Right atrium auricular region (tissue), 2 donors: ENCODE measurements at regions not wholly inside any gene's neighbourhood (a gene's known extent, or its start where the extent isn't known, plus 50 kb on each side); places are given as distances from the start of the nearest gene placed in this dataset.

ENCODE experiments used
- DNase-seq: peaks from one replicate; pipeline ENCODE4 v3.0.0-alpha.2; 2019; ENCODE audit warnings: low spot score
- H3K27ac ChIP-seq, 2 donors: fragments of 200-600 bp; sonication (generic); 1 replicate in 1 of 2; 2 replicates in 1 of 2; pipeline ENCODE4 v1.5.1; 2016 to 2019
- H3K27me3 ChIP-seq, 2 donors: fragments of 200-600 bp; sonication (generic); one replicate each; pipeline versions ENCODE4 v1.5.1 to v1.6.0; 2017 to 2019
- H3K36me3 ChIP-seq: fragments of 200-600 bp; sonication (generic); one replicate; pipeline ENCODE4 v1.5.1; 2016
- H3K4me1 ChIP-seq, 2 donors: fragments of 200-600 bp; sonication (generic); one replicate each; pipeline versions ENCODE4 v1.5.1 to v1.6.0; 2017 to 2019
- H3K4me3 ChIP-seq, 2 donors: fragments of 200-600 bp; sonication (generic); 1 replicate in 1 of 2; 2 replicates in 1 of 2; pipeline ENCODE4 v1.5.1; 2017 to 2019; ENCODE audit warnings: mild to moderate bottlenecking in 1 of 2, moderate library complexity in 1 of 2
- H3K9me3 ChIP-seq, 2 donors: fragments of 200-600 bp; sonication (generic); one replicate each; pipeline ENCODE4 v1.5.1; 2019
- TF ChIP-seq, protein P1 (sequence below), 2 donors: fragments of 200-600 bp; sonication (generic); IDR thresholded peaks; one replicate each; pipeline ENCODE4 v1.5.1; 2019; ENCODE audit warnings: antibody characterized with exemption in 2 of 2

DNA sequence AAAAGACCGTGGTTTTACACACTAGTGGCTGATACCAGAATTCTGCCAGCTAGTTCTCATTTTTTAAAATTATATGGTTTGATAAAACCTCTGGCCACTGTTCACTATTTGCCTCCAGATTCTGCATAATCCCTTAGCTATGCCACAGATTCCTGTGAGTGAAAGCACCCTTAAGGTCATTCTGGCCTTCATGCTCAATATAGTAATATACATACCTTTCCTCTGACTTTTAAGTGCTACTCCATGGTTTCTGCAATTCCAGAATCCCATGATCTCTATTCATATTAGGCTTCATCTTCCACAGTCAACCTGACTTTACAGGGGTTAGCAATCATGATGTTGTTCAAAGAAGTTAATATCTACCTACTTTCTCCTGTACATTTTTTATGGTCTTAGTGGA is 274.1 kb upstream of the EDNRB start:
- DNase-seq = no peak
- no peak overlapping the region for H3K27ac ChIP-seq
- H3K36me3 ChIP-seq = no peaks in the 10 kb centered on the region
- H3K27me3 ChIP-seq = no peaks in the 10 kb centered on the region
- no peaks in the 10 kb centered on the region for H3K9me3 ChIP-seq
- H3K4me3 ChIP-seq = no peak overlapping the region
- H3K4me1 ChIP-seq = no peaks in the 10 kb centered on the region
- TF ChIP-seq, protein P1, sequence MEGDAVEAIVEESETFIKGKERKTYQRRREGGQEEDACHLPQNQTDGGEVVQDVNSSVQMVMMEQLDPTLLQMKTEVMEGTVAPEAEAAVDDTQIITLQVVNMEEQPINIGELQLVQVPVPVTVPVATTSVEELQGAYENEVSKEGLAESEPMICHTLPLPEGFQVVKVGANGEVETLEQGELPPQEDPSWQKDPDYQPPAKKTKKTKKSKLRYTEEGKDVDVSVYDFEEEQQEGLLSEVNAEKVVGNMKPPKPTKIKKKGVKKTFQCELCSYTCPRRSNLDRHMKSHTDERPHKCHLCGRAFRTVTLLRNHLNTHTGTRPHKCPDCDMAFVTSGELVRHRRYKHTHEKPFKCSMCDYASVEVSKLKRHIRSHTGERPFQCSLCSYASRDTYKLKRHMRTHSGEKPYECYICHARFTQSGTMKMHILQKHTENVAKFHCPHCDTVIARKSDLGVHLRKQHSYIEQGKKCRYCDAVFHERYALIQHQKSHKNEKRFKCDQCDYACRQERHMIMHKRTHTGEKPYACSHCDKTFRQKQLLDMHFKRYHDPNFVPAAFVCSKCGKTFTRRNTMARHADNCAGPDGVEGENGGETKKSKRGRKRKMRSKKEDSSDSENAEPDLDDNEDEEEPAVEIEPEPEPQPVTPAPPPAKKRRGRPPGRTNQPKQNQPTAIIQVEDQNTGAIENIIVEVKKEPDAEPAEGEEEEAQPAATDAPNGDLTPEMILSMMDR (IDR thresholded peaks at IDR 0.05) = no peak

DNA sequence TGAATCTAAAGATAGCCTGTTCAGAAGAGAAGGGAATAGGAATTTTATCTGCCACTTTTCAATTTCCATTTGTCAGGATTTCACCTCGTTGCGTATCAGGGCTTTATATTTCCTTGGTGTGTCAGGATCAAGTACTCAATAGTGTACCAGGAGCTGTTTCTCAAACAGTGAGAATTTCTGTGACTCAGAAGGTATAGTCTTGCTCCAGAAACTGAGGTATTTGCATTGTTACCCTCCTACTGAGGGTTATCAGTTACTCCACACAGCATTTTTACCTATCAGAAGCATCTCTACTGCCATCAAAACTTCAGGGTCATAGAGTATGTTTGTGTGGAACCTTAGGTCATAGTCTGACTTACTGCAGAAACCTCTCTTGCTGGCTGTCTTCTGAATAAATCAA is 271.7 kb upstream of the EDNRB start:
- TF ChIP-seq, protein P1 (IDR thresholded peaks at IDR 0.05) = no peak
- Histone ChIP-seq H3K4me1 (no peaks in the 10 kb centered on the region), H3K9me3 (no peaks in the 10 kb centered on the region), H3K4me3 (no peak overlapping the region), H3K27ac (no peak overlapping the region), H3K36me3 (no peaks in the 10 kb centered on the region), H3K27me3 (no peaks in the 10 kb centered on the region)
- no peak for DNase-seq

DNA sequence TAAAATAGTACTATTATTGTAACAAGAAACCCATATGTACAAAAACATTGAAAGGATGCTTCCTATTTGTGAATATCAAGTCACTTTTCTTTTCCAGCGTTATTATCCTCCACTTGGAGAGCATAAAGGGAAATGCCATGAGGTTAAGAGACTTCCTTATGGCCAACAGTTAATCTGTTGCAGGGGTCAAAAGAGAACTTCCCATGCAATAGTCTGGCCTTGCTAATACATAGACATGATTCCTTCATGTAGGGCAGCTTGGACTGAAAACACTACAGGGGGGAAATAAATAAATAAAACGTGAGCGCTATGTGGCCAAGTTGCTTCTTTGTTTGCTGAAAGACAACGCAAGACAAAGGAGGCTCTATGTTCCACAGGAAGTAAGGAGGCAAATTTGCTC is 269.1 kb upstream of the EDNRB start:
- H3K4me3 ChIP-seq = no peak overlapping the region
- H3K27me3 ChIP-seq = no peaks in the 10 kb centered on the region
- H3K9me3 ChIP-seq = peaks cover 0 to 6% of the 10 kb centered on the region in 2 donors
- H3K36me3 ChIP-seq = no peaks in the 10 kb centered on the region
- TF ChIP-seq, protein P1 (IDR thresholded peaks at IDR 0.05) = no peak
- no peak overlapping the region for H3K27ac ChIP-seq
- H3K4me1 ChIP-seq = no peaks in the 10 kb centered on the region
- DNase-seq = no peak

DNA sequence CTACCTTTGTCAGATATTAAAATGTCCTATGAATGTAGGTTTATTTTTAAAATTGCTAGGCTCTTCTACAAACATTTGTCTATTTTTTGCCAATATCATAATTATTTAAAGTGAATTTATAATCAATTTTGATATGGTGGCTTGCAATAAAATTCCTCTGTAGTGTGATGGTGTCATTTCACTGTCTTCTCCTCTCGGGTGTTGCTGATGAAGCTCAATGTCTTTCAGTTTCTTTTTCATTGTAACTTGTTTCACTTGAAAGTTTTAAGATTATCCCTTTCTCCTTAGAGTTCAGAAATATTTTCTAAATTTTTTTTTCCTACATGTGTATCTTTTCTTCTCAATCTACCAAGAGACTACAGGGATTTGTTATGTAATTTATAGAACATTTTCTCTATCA is 267.1 kb upstream of the EDNRB start:
- no peaks in the 10 kb centered on the region for H3K36me3 ChIP-seq
- H3K27me3 ChIP-seq = no peaks in the 10 kb centered on the region
- H3K27ac ChIP-seq = no peak overlapping the region
- no peak overlapping the region for H3K4me3 ChIP-seq
- H3K4me1 ChIP-seq = no peaks in the 10 kb centered on the region
- DNase-seq = no peak
- TF ChIP-seq, protein P1 (IDR thresholded peaks at IDR 0.05) = no peak
- H3K9me3 ChIP-seq = peaks cover 0 to 6% of the 10 kb centered on the region in 2 donors

DNA sequence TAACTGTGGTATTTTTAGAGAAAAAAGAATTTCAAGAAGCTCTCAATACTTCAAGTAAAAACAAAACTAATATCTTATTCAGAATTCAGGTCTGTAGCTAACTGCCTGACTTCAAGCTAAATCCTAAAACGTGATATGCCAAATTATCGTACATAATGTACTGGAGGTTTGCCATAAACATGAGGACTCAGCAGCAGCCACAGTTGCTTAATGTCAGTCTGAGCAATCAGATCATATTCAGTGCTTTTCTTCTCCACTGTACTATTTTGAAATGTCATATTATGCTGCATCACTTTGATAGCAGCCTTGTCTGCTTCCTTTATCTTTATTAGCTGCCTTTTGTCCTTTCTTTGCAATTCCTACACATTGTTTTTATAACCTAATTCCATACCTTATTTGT is 265.1 kb upstream of the EDNRB start:
- Histone ChIP-seq H3K27me3 (no peaks in the 10 kb centered on the region), H3K9me3 (peaks cover 0 to 6% of the 10 kb centered on the region in 2 donors), H3K4me3 (no peak overlapping the region), H3K27ac (no peak overlapping the region), H3K4me1 (no peaks in the 10 kb centered on the region), H3K36me3 (no peaks in the 10 kb centered on the region)
- TF ChIP-seq, protein P1 (IDR thresholded peaks at IDR 0.05) = no peak
- no peak for DNase-seq

DNA sequence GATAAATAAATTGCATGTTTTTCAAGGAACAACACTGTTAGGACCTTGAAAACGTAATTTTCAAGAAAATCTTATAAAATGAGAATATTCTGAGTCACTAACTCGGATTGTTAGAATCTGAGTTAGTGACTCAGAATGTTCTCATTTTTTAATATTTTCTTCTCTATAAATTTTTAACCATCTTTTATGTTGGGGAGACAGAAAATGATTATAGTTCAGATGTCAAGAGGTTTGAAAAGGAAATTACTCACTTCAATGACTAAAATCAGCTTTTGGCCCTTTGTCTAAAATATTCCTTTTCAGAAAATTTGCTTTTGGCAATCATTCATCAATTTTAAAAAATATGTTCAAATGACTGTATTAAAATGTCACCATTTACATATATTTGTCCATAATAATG is 264.2 kb upstream of the EDNRB start:
- TF ChIP-seq, protein P1 (IDR thresholded peaks at IDR 0.05) = no peak
- Histone ChIP-seq H3K27me3 (no peaks in the 10 kb centered on the region), H3K27ac (no peak overlapping the region), H3K4me3 (no peak overlapping the region), H3K4me1 (no peaks in the 10 kb centered on the region), H3K9me3 (peaks cover 0 to 6% of the 10 kb centered on the region in 2 donors), H3K36me3 (no peaks in the 10 kb centered on the region)
- DNase-seq = no peak
